ENCODE measurements at regions not wholly inside any gene's neighbourhood (a gene's known extent, or its start where the extent isn't known, plus 50 kb on each side); places are given as distances from the start of the nearest gene placed in this dataset.

- DNase-seq (ENCODE audit: extremely low read depth, low read depth) = no peak
- no peak for TF ChIP-seq CTCF (IDR thresholded peaks at IDR 0.05; ENCODE audit: low read depth, low read length, missing control alignments)
- no peak overlapping the region for H3K4me3 ChIP-seq (replicated peaks; ENCODE audit: low read depth, low read length)
These were observed 196.2 kb downstream of the KIF26A start for GRCh38 chr14:104334424-104335161.

GRCh38 chr14:104335176-104335575 lies 196.8 kb downstream of the KIF26A start:
- no peak overlapping the region for H3K4me3 ChIP-seq (replicated peaks; ENCODE audit: low read depth, low read length)
- no peak for DNase-seq (ENCODE audit: extremely low read depth, low read depth)
- no peak for TF ChIP-seq CTCF (IDR thresholded peaks at IDR 0.05; ENCODE audit: low read depth, low read length, missing control alignments)

DNA sequence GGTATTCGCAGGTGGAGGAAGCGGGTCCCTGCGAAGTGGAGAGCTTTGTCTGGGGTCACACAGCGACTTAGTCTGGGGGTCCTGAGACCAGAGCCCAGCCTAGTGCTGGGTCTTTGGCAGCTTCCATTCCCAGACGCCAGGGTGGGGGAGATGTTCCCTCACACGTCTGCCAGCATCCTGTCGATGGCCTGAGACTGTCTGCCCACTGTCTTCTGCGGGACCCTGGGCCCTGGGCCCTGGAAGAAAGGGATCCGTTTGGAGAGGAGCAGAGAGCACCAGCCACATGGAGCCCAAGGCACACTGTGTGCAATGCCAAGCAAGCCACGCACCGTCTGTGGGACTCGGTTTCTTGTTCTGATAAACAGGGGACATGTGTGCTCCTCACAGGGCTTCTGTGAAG lies 197.2 kb downstream of the KIF26A start:
- TF ChIP-seq CTCF (IDR thresholded peaks at IDR 0.05; ENCODE audit: low read depth, low read length, missing control alignments) = no peak
- H3K4me3 ChIP-seq (replicated peaks; ENCODE audit: low read depth, low read length) = no peak overlapping the region
- no peak for DNase-seq (ENCODE audit: extremely low read depth, low read depth)

- H3K4me3 ChIP-seq (replicated peaks; ENCODE audit: low read depth, low read length) = no peak overlapping the region
- no peak for DNase-seq (ENCODE audit: extremely low read depth, low read depth)
- TF ChIP-seq CTCF (IDR thresholded peaks at IDR 0.05; ENCODE audit: low read depth, low read length, missing control alignments) = no peak
These were observed 199.0 kb downstream of the KIF26A start for GRCh38 chr14:104337351-104337750.

- no peak for DNase-seq (ENCODE audit: extremely low read depth, low read depth)
- no peak overlapping the region for H3K4me3 ChIP-seq (replicated peaks; ENCODE audit: low read depth, low read length)
- TF ChIP-seq CTCF (IDR thresholded peaks at IDR 0.05; ENCODE audit: low read depth, low read length, missing control alignments) = no peak
These were observed 201.0 kb downstream of the KIF26A start for GRCh38 chr14:104339361-104339760.

GRCh38 chr14:104339829-104340228 lies 201.4 kb downstream of the KIF26A start:
- no peak for DNase-seq (ENCODE audit: extremely low read depth, low read depth)
- no peak overlapping the region for H3K4me3 ChIP-seq (replicated peaks; ENCODE audit: low read depth, low read length)
- TF ChIP-seq CTCF (IDR thresholded peaks at IDR 0.05; ENCODE audit: low read depth, low read length, missing control alignments) = no peak
